Hepatic stellate cell (primary cell): ENCODE measurements at regions not wholly inside any gene's neighbourhood (a gene's known extent, or its start where the extent isn't known, plus 50 kb on each side); places are given as distances from the start of the nearest gene placed in this dataset.

ENCODE experiments used
- DNase-seq: peaks from one replicate; pipeline ENCODE4 v3.0.0; 2011; ENCODE audit warnings: low spot score

- no peak for DNase-seq
Observed at GRCh38 chr1:43008115-43009060, 49.7 kb upstream of the SLC2A1 start.
